ENCODE measurements at regions not wholly inside any gene's neighbourhood (a gene's known extent, or its start where the extent isn't known, plus 50 kb on each side); places are given as distances from the start of the nearest gene placed in this dataset.
"Not testable (repeated sequence)": the region's sequence is repeated elsewhere in the genome, so short reads cannot be mapped to it uniquely, and the experiment has no call there.

GRCh38 chr10:26621243-26621888 lies 76.1 kb upstream of the PDSS1 start:
- no peak overlapping the region for H3K4me3 Mint-ChIP-seq

GRCh38 chr10:26621889-26622711 lies 75.4 kb upstream of the PDSS1 start:
- peak overlapping the region; percentile 65 for H3K4me3 Mint-ChIP-seq
- peaks cover 46% of the 10 kb centered on the region for H3K27me3 Mint-ChIP-seq
- peaks cover 13% of the 10 kb centered on the region for H3K4me1 Mint-ChIP-seq
- H3K9me3 Mint-ChIP-seq = no peaks in the 10 kb centered on the region
- H3K36me3 Mint-ChIP-seq = no peaks in the 10 kb centered on the region
- H3K27ac Mint-ChIP-seq = no peak overlapping the region
- peak; percentile 76 for ATAC-seq

More at GRCh38 chr10:26621243-26621888, 76.1 kb upstream of the PDSS1 start:
- Mint-ChIP-seq H3K4me1 (peaks cover 13% of the 10 kb centered on the region), H3K27me3 (peaks cover 38% of the 10 kb centered on the region), H3K27ac (no peak overlapping the region), H3K36me3 (no peaks in the 10 kb centered on the region), H3K9me3 (no peaks in the 10 kb centered on the region)
- ATAC-seq = no peak

- Mint-ChIP-seq H3K4me1 (peaks cover 13% of the 10 kb centered on the region), H3K9me3 (no peaks in the 10 kb centered on the region), H3K27ac (no peak overlapping the region), H3K36me3 (no peaks in the 10 kb centered on the region), H3K4me3 (no peak overlapping the region), H3K27me3 (peaks cover 54% of the 10 kb centered on the region)
- no peak for ATAC-seq
These were observed 74.6 kb upstream of the PDSS1 start for GRCh38 chr10:26622891-26623290.

- Mint-ChIP-seq H3K27me3 (peaks cover 54% of the 10 kb centered on the region), H3K9me3 (no peaks in the 10 kb centered on the region), H3K27ac (no peak overlapping the region), H3K36me3 (no peaks in the 10 kb centered on the region), H3K4me3 (no peak overlapping the region), H3K4me1 (peaks cover 20% of the 10 kb centered on the region)
- no peak for ATAC-seq
These were observed 73.5 kb upstream of the PDSS1 start for GRCh38 chr10:26624006-26624405.

GRCh38 chr10:26626066-26626465 lies 71.4 kb upstream of the PDSS1 start:
- H3K36me3 Mint-ChIP-seq = no peaks in the 10 kb centered on the region
- H3K27ac Mint-ChIP-seq = no peak overlapping the region
- no peaks in the 10 kb centered on the region for H3K9me3 Mint-ChIP-seq
- peaks cover 63% of the 10 kb centered on the region for H3K27me3 Mint-ChIP-seq
- ATAC-seq = no peak
- H3K4me3 Mint-ChIP-seq = no peak overlapping the region
- H3K4me1 Mint-ChIP-seq = peaks cover 20% of the 10 kb centered on the region

GRCh38 chr10:26627324-26627723 lies 70.2 kb upstream of the PDSS1 start:
- peak; percentile 34 for ATAC-seq

GRCh38 chr10:26628395-26628794 lies 69.1 kb upstream of the PDSS1 start:
- H3K4me1 Mint-ChIP-seq = peaks cover 13% of the 10 kb centered on the region
- H3K27ac Mint-ChIP-seq = no peak overlapping the region
- H3K36me3 Mint-ChIP-seq = no peaks in the 10 kb centered on the region
- H3K4me3 Mint-ChIP-seq = no peak overlapping the region
- H3K27me3 Mint-ChIP-seq = peaks cover 55% of the 10 kb centered on the region
- no peaks in the 10 kb centered on the region for H3K9me3 Mint-ChIP-seq
- peak; percentile 83 for ATAC-seq

More at GRCh38 chr10:26627324-26627723, 70.2 kb upstream of the PDSS1 start:
- Mint-ChIP-seq H3K27ac (no peak overlapping the region), H3K36me3 (no peaks in the 10 kb centered on the region), H3K9me3 (no peaks in the 10 kb centered on the region), H3K27me3 (peaks cover 63% of the 10 kb centered on the region), H3K4me1 (peaks cover 13% of the 10 kb centered on the region), H3K4me3 (no peak overlapping the region)

GRCh38 chr10:26632171-26632570 lies 65.3 kb upstream of the PDSS1 start:
- not testable (repeated sequence) for H3K36me3 Mint-ChIP-seq, H3K4me1 Mint-ChIP-seq, H3K9me3 Mint-ChIP-seq, H3K4me3 Mint-ChIP-seq, H3K27ac Mint-ChIP-seq, ATAC-seq
- peaks cover 17% of the 10 kb centered on the region for H3K27me3 Mint-ChIP-seq

GRCh38 chr10:26634111-26634510 lies 63.4 kb upstream of the PDSS1 start:
- H3K27me3 Mint-ChIP-seq = peaks cover 18% of the 10 kb centered on the region
- not testable (repeated sequence) for H3K36me3 Mint-ChIP-seq, ATAC-seq, H3K9me3 Mint-ChIP-seq, H3K4me1 Mint-ChIP-seq, H3K4me3 Mint-ChIP-seq, H3K27ac Mint-ChIP-seq

GRCh38 chr10:26637521-26638275 lies 59.8 kb upstream of the PDSS1 start:
- H3K4me1 Mint-ChIP-seq = no peaks in the 10 kb centered on the region
- no peaks in the 10 kb centered on the region for H3K36me3 Mint-ChIP-seq
- peaks cover 9% of the 10 kb centered on the region for H3K27me3 Mint-ChIP-seq
- no peak overlapping the region for H3K27ac Mint-ChIP-seq
- ATAC-seq = no peak
- H3K9me3 Mint-ChIP-seq = no peaks in the 10 kb centered on the region
- H3K4me3 Mint-ChIP-seq = no peak overlapping the region

- Mint-ChIP-seq H3K4me1 (no peaks in the 10 kb centered on the region), H3K9me3 (no peaks in the 10 kb centered on the region), H3K27me3 (peaks cover 9% of the 10 kb centered on the region), H3K4me3 (no peak overlapping the region), H3K27ac (no peak overlapping the region), H3K36me3 (no peaks in the 10 kb centered on the region)
- ATAC-seq = no peak
These were observed 57.1 kb upstream of the PDSS1 start for GRCh38 chr10:26640391-26640790.

GRCh38 chr10:26642896-26643653 lies 54.4 kb upstream of the PDSS1 start:
- Mint-ChIP-seq H3K4me3 (no peak overlapping the region), H3K9me3 (no peaks in the 10 kb centered on the region), H3K27ac (no peak overlapping the region), H3K4me1 (no peaks in the 10 kb centered on the region), H3K27me3 (peaks cover 6% of the 10 kb centered on the region), H3K36me3 (no peaks in the 10 kb centered on the region)
- ATAC-seq = no peak

GRCh38 chr10:26647602-26648244 lies 49.8 kb upstream of the PDSS1 start:
- H3K4me1 Mint-ChIP-seq = no peaks in the 10 kb centered on the region
- H3K4me3 Mint-ChIP-seq = no peak overlapping the region
- ATAC-seq = peak; percentile 34
- H3K36me3 Mint-ChIP-seq = no peaks in the 10 kb centered on the region
- H3K27me3 Mint-ChIP-seq = peaks cover 9% of the 10 kb centered on the region
- H3K27ac Mint-ChIP-seq = no peak overlapping the region
- no peaks in the 10 kb centered on the region for H3K9me3 Mint-ChIP-seq
